ENCODE measurements at regions not wholly inside any gene's neighbourhood (a gene's known extent, or its start where the extent isn't known, plus 50 kb on each side); places are given as distances from the start of the nearest gene placed in this dataset.

- no peaks in the 10 kb centered on the region for H3K9me3 Mint-ChIP-seq
- no peak for DNase-seq
- no peak overlapping the region for H3K4me3 Mint-ChIP-seq
- no peaks in the 10 kb centered on the region for H3K36me3 Mint-ChIP-seq (ENCODE audit: low read depth)
- POLR2A ChIA-PET, result no interaction called here
- no peaks in the 10 kb centered on the region for H3K4me1 Mint-ChIP-seq
- CTCF ChIA-PET, result no interaction called here
- no peaks in the 10 kb centered on the region for H3K27me3 Mint-ChIP-seq
- no peak overlapping the region for H3K27ac Mint-ChIP-seq
Measured at GRCh38 chr13:103130146-103130545, 63.9 kb upstream of the SLC10A2 start.
